Testis (tissue), 2 donors: ENCODE measurements at regions not wholly inside any gene's neighbourhood (a gene's known extent, or its start where the extent isn't known, plus 50 kb on each side); places are given as distances from the start of the nearest gene placed in this dataset.

ENCODE experiments used
- POLR2A ChIP-seq: fragments of 450-650 bp; IDR thresholded peaks from one replicate; pipeline ENCODE4 v1.6.1; 2017; ENCODE audit warnings: antibody characterized with exemption, mild to moderate bottlenecking, moderate library complexity
- TF ChIP-seq, protein P1 (sequence below), 3 experiments: fragments of 450-650 bp in 2 of 3; fragments of 200-600 bp in 1 of 3; sonication (generic) in 1 of 3; IDR thresholded peaks; one replicate each; pipeline ENCODE4 v1.5.1; 2016 to 2019; ENCODE audit warnings: antibody characterized with exemption in 3 of 3, mild to moderate bottlenecking in 2 of 3, moderate library complexity in 1 of 3

GRCh38 chr4:161148051-161148450 lies 1015.7 kb downstream of the FSTL5 start:
- TF ChIP-seq, protein P1, sequence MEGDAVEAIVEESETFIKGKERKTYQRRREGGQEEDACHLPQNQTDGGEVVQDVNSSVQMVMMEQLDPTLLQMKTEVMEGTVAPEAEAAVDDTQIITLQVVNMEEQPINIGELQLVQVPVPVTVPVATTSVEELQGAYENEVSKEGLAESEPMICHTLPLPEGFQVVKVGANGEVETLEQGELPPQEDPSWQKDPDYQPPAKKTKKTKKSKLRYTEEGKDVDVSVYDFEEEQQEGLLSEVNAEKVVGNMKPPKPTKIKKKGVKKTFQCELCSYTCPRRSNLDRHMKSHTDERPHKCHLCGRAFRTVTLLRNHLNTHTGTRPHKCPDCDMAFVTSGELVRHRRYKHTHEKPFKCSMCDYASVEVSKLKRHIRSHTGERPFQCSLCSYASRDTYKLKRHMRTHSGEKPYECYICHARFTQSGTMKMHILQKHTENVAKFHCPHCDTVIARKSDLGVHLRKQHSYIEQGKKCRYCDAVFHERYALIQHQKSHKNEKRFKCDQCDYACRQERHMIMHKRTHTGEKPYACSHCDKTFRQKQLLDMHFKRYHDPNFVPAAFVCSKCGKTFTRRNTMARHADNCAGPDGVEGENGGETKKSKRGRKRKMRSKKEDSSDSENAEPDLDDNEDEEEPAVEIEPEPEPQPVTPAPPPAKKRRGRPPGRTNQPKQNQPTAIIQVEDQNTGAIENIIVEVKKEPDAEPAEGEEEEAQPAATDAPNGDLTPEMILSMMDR (IDR thresholded peaks at IDR 0.05) = no peak
- TF ChIP-seq POLR2A = no peak
